ENCODE measurements at regions not wholly inside any gene's neighbourhood (a gene's known extent, or its start where the extent isn't known, plus 50 kb on each side); places are given as distances from the start of the nearest gene placed in this dataset.

- Mint-ChIP-seq H3K27ac (no peak overlapping the region), H3K27me3 (ENCODE audit: low read depth, poor library complexity) (peaks cover 23% of the 10 kb centered on the region), H3K4me1 (no peaks in the 10 kb centered on the region), H3K9me3 (peaks cover 5% of the 10 kb centered on the region), H3K4me3 (no peak overlapping the region), H3K36me3 (ENCODE audit: low read depth) (no peaks in the 10 kb centered on the region)
- TF ChIP-seq CTCF (IDR thresholded peaks at IDR 0.05), result no peak
- no peak for DNase-seq
Measured at GRCh38 chr9:109624896-109625295, 126.8 kb upstream of the PTPN3 start.

- Mint-ChIP-seq H3K27me3 (ENCODE audit: low read depth, poor library complexity) (peaks cover 25% of the 10 kb centered on the region), H3K9me3 (peaks cover 9% of the 10 kb centered on the region), H3K4me1 (no peaks in the 10 kb centered on the region), H3K36me3 (ENCODE audit: low read depth) (no peaks in the 10 kb centered on the region), H3K27ac (no peak overlapping the region), H3K4me3 (no peak overlapping the region)
- DNase-seq, result no peak
- TF ChIP-seq CTCF (IDR thresholded peaks at IDR 0.05), result no peak
Measured at GRCh38 chr9:109627042-109627441, 128.9 kb upstream of the PTPN3 start.

GRCh38 chr9:109629615-109630014 is 131.5 kb upstream of the PTPN3 start:
- no peaks in the 10 kb centered on the region for H3K4me1 Mint-ChIP-seq
- TF ChIP-seq CTCF (IDR thresholded peaks at IDR 0.05), result no peak
- no peak for DNase-seq
- H3K27me3 Mint-ChIP-seq (ENCODE audit: low read depth, poor library complexity), result peaks cover 32% of the 10 kb centered on the region
- H3K27ac Mint-ChIP-seq, result no peak overlapping the region
- H3K4me3 Mint-ChIP-seq, result no peak overlapping the region
- no peaks in the 10 kb centered on the region for H3K36me3 Mint-ChIP-seq (ENCODE audit: low read depth)
- H3K9me3 Mint-ChIP-seq, result peaks cover 5% of the 10 kb centered on the region

- H3K27ac Mint-ChIP-seq, result no peak overlapping the region
- H3K36me3 Mint-ChIP-seq (ENCODE audit: low read depth), result no peaks in the 10 kb centered on the region
- H3K4me3 Mint-ChIP-seq, result no peak overlapping the region
- no peak for DNase-seq
- no peak for TF ChIP-seq CTCF (IDR thresholded peaks at IDR 0.05)
- no peaks in the 10 kb centered on the region for H3K4me1 Mint-ChIP-seq
- peaks cover 5% of the 10 kb centered on the region for H3K9me3 Mint-ChIP-seq
- H3K27me3 Mint-ChIP-seq (ENCODE audit: low read depth, poor library complexity), result peaks cover 43% of the 10 kb centered on the region
Measured at GRCh38 chr9:109632817-109633216, 134.7 kb upstream of the PTPN3 start.

DNA sequence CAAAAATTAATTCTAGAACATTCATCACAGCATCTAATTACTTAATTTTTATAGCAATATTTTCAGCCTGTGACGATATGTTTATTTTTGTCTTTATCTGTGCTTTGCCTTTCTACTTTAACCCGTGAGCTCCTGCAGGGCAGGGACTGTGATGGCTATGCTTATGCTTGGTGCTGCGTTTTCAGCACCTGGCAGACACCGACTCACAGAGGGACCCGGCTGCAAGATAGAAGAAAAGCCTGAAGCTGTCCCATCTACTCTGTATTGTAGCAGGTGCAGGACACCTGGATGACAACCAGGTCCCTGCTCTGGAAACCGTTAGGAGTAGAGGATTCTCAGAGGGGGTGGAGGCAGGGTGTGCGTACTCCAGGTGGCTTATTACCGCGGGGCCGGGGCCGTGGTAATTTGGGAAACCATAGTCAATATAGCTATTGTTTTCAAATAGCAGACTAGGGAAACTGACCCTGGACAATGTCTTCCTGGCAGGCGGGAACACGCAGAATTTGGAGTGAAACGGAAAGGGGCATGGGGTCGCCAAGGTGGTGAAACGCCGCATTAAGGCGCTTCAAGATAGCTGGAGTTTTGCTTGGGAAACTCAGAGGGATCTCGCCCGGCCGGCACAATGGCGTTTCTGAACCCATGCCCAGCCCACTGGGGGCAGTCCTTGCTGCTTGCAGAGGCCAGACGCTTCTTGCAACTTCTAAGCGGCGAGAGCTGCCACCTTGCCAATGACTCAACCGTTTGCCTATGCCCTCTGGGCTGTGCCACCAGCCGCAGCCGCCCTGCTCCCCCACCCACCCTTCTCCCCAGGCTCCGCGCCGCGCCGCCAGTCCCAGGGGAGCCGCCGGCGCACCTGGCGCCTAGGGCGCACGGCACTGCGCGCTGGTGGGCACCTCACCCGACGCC is 140.1 kb upstream of the PALM2AKAP2 start:
- H3K36me3 Mint-ChIP-seq (ENCODE audit: low read depth), result no peaks in the 10 kb centered on the region
- peaks cover 92% of the 10 kb centered on the region for H3K27me3 Mint-ChIP-seq (ENCODE audit: low read depth, poor library complexity)
- H3K27ac Mint-ChIP-seq, result no peak overlapping the region
- peak; percentile 30 for DNase-seq
- H3K9me3 Mint-ChIP-seq, result peaks cover 14% of the 10 kb centered on the region
- TF ChIP-seq CTCF (IDR thresholded peaks at IDR 0.05), result no peak
- H3K4me3 Mint-ChIP-seq, result peak overlapping the region; percentile 77
- peaks cover 19% of the 10 kb centered on the region for H3K4me1 Mint-ChIP-seq
